NCI-H345 treated with DMSO at 0.1 percent for 48 hours (cell line): ENCODE measurements at regions not wholly inside any gene's neighbourhood (a gene's known extent, or its start where the extent isn't known, plus 50 kb on each side); places are given as distances from the start of the nearest gene placed in this dataset.

Source experiments
- DNase-seq: peaks from one replicate; lab custom pipeline; 2025; ENCODE audit not compliant: unreplicated experiment; lab: John Stamatoyannopoulos, UW

GRCh38 chr4:96093563-96093962, 253.7 kb downstream of the PDHA2 start:
- DNase-seq, result no peak

GRCh38 chr4:96094183-96094582, 254.3 kb downstream of the PDHA2 start:
- DNase-seq, result no peak

- no peak for DNase-seq
These were observed 257.2 kb downstream of the PDHA2 start for GRCh38 chr4:96097040-96097607.

- DNase-seq, result no peak
These were observed 257.8 kb downstream of the PDHA2 start for GRCh38 chr4:96097693-96098092.

- no peak for DNase-seq
These were observed 259.1 kb downstream of the PDHA2 start for GRCh38 chr4:96099031-96099430.

- DNase-seq, result no peak
These were observed 262.7 kb downstream of the PDHA2 start for GRCh38 chr4:96102541-96103026.

GRCh38 chr4:96103086-96103485, 263.2 kb downstream of the PDHA2 start:
- no peak for DNase-seq

- DNase-seq, result no peak
These were observed 268.3 kb downstream of the PDHA2 start for GRCh38 chr4:96108146-96108545.

- no peak for DNase-seq
These were observed 272.7 kb downstream of the PDHA2 start for GRCh38 chr4:96112631-96113030.

- no peak for DNase-seq
These were observed 280.3 kb downstream of the PDHA2 start for GRCh38 chr4:96120206-96120605.

- DNase-seq, result no peak
These were observed 286.3 kb downstream of the PDHA2 start for GRCh38 chr4:96126227-96126626.

GRCh38 chr4:96131186-96131585, 291.3 kb downstream of the PDHA2 start:
- DNase-seq, result no peak

- no peak for DNase-seq
These were observed 294.9 kb downstream of the PDHA2 start for GRCh38 chr4:96134806-96135205.

GRCh38 chr4:96136056-96136455, 296.2 kb downstream of the PDHA2 start:
- no peak for DNase-seq

GRCh38 chr4:96139251-96139929, 299.5 kb downstream of the PDHA2 start:
- no peak for DNase-seq

- no peak for DNase-seq
These were observed 305.7 kb downstream of the PDHA2 start for GRCh38 chr4:96145601-96146000.

GRCh38 chr4:96146686-96147085, 306.8 kb downstream of the PDHA2 start:
- no peak for DNase-seq

- no peak for DNase-seq
These were observed 310.0 kb downstream of the PDHA2 start for GRCh38 chr4:96149894-96150293.

- no peak for DNase-seq
These were observed 310.6 kb downstream of the PDHA2 start for GRCh38 chr4:96150466-96150865.

- DNase-seq, result no peak
These were observed 312.9 kb downstream of the PDHA2 start for GRCh38 chr4:96152824-96153223.

GRCh38 chr4:96154676-96155075, 314.8 kb downstream of the PDHA2 start:
- no peak for DNase-seq

- DNase-seq, result no peak
These were observed 322.7 kb downstream of the PDHA2 start for GRCh38 chr4:96162636-96163035.

GRCh38 chr4:96164814-96165351, 325.0 kb downstream of the PDHA2 start:
- no peak for DNase-seq
